Activated T-cell treated with anti-CD3 and anti-CD28 coated beads for 1 hour (primary cell): ENCODE measurements at regions not wholly inside any gene's neighbourhood (a gene's known extent, or its start where the extent isn't known, plus 50 kb on each side); places are given as distances from the start of the nearest gene placed in this dataset.
"Not testable (repeated sequence)": the region's sequence is repeated elsewhere in the genome, so short reads cannot be mapped to it uniquely, and the experiment has no call there.

Source experiments
- DNase-seq: peaks from one replicate; pipeline ENCODE4 v3.0.0-alpha.2; 2020; ENCODE audit warnings: low read depth

DNA sequence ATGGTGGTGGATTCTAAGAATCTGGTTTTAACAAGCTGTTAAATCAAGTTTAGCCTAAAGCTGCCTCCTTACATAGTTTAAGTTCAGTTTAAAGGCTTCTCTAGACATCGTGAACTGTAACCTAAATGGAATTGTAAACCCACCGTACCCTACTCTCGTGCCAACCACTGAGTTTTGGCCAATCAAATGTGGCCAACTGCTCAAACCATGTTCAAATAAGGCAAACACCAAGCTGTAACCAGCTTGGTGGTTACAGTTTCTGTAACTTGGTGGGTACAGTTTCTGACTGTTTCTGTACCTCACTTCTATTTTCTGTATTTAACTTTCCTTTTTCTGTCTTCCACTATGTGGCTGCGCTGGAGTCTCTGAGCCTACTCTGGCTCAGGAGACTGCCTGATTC lies 131.9 kb upstream of the DDHD1 start:
- no peak for DNase-seq

DNA sequence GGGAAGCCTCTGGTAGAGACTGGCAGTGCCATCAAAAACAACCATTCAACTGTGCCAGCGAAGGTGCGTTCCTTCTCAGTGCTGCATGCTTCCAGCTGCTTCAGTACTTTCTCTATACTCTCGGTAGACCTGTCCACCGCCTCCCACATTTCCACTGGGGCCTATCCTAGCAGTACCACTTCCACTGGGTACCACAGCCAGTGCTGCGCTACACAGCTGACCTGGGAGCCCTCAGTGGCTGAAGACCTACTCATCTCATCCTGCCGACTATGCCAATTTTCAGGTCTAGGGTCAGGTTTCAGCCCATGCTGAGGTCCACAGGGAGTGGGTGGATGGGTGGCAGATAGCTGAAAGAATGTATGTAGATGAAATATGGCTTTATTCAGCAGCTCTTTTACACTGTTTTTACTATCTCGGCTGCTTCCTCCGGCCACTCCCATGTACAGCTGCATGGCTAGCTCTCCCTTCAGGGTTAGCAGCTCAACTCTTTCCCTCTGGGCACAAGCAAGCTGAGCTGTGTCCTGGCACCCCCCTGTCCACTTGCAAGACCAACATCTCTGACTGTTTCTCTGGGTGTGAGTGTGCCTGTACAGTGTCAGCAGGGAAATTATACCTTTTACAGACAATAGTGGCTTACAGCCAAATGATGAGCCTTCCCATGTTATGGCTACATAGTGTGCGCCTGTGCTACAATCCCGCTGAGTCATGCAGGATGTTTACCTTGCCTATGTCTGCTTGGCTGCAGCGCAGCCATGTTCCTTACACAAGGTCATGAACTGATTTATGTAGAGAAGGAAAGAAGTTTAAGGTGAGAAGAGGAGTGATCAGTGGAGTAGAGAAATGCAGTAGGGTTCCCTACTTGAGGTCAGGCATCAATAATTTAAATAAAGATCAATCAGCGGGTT lies 125.7 kb upstream of the DDHD1 start:
- no peak for DNase-seq

DNA sequence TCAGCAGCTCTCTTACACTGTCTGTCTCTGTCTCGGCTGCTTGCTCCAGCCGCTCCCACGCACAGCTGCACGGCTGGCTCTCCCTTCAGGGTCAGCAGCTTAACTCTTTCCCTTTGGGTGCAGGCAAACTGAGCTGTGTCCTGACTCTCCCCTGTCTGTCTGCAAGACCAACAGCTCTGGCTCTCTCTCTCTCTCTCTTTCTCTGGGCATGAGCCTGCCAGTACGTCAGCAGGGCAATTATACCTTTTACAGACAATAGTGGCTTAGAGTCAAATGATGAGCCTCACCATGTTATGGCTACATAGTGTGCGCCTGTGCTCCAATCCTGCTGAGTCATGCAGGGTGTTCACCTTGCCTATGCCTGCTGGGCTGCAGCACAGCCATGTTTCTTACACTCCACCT lies 120.5 kb upstream of the DDHD1 start:
- no peak for DNase-seq

DNA sequence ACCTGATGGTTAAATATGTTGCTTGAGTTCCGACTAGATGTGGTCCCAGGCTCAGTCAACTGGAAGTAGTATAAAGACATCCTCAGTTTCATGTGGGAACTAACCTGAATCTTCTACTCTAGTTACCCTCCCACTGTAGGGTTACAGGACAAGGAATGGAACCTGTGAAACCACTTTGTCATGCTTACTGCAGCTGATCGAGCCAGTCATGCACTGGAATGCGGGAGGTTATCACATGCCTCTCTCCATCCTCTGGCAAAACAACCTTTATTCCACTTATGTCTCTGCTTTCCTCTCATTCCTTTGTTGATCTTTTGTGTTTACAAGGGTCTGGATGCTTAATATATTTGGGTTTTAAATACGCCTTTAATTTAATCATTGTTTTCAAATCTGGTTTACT lies 111.9 kb upstream of the DDHD1 start:
- DNase-seq = no peak

DNA sequence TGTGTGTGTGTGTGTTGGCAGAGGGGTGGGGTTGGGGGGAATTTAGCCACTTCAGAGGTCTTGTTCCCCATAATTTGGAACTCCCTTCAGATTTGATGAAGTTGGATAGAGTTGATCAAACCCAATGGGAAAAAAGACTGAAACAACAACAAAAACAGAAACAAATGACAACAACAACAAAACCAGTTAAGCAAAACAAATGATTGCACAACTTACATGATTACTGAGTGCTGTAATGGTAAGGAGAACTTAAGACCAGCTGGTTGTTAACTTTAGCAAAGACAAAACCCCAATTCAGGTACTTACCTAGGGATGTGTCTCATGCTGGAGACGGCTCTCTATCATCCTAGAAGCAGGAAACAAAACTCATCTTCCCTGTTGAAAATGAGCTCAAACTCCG lies 107.8 kb upstream of the DDHD1 start:
- DNase-seq = no peak

DNA sequence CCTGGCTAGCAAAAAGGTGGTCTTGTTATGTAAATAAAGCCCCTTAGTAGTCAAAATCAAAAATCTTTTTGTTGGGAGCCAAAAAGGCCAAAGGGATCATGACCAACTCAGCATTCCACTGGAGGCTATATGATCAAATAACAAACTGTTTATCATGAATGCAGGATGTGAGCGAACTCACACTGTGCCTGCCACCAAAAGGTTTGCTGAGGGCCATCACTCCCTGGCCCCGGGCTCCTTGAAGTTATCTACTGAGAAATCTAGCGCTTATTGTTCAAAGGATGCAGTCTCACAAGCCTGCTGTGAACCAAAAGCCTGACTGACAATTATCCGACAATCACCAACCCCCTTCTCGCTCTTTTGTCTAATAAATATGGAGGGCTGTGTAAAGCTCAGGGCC lies 107.2 kb upstream of the DDHD1 start:
- DNase-seq = no peak

DNA sequence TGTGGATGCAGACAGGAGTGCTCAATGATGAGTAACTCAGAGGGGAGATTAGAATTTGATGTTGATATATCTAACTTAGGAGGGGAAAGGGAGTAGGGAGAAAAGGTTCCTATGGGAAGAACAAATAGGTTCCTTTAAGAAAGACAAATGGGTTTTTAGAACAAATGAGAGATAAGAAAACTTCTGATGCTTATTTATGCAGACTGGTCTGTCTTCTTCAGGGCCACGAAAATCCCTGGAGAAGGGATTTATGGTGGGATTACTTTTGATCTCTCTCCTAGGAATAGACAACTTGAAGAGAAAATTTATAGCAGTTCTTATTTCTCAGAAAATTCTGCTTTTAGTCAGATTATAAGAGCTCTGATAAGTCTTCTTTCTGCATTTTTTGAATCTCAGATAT lies 99.0 kb upstream of the DDHD1 start:
- no peak for DNase-seq

DNA sequence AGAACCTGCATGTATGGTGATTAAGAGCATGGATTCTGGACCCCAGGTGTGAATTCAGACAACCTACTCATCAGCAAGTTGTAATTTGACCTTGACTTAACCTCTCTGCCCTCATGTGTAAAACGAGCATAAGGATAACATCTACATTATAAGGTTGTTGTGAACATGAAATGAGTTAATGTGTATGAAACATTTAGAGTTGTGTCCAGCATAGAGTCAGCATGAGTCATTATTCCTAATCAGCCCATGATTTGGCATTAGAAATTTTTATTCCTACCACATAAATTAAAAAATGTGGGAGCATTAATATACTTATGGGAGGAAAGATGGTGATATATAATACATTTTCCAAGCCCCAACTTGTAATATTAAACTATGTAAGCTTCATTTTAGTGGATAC lies 95.9 kb upstream of the DDHD1 start:
- DNase-seq = no peak

DNA sequence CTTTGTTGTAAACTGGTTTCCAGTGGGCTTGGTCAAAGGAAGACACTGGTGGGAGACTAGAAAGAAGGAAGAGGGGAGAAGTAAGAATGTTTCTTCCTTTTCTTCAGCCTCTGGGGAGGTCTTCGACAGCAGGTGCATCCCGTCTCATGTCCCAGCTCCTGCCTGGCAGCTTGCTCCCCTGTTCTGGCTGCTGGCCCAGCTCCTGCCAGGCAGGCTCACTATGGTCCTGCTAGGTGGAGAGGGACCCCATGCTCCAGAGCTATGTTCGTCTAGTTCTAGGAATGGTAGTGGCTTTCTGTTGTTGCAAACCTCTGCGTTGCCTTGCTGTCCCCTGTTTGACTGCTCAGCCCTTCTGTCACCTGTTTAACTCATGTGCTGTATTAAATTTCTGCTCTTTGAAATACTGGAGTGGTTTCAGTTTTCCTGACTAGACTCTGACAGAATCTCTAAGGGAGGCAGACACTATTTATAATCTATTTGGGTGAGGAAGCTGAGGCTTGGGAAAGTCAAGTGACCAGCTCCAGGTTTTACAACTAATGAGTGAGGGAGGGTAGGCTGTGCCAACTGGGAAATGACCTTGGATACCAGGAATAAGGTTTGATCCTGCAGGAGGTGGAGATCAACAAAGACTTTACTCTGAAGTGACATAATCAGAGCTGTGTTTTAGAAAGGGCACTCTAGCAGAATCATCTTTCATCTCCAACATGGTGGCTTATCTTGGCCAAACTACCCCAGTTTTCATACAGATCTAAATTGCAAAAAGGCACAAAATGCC lies 94.7 kb upstream of the DDHD1 start:
- DNase-seq = no peak

DNA sequence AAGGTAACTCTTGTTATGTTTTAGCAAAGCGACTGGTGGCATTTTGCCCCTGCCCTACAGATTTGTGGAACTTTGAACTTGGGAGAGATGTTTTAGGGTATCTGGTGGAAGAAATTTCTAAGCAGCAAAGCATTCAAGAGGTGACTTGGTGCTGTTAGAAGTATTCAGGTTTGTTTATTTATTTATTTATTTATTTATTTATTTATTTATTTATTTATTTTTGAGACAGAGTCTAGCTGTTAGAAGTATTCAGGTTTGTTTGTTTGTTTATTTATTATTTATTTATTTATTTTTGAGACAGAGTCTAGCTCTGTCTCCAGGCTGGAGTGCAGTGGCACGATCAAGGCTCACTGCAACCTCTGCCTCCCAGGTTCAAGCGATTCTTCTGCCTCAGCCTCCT lies 89.8 kb upstream of the DDHD1 start:
- not testable (repeated sequence) for DNase-seq

DNA sequence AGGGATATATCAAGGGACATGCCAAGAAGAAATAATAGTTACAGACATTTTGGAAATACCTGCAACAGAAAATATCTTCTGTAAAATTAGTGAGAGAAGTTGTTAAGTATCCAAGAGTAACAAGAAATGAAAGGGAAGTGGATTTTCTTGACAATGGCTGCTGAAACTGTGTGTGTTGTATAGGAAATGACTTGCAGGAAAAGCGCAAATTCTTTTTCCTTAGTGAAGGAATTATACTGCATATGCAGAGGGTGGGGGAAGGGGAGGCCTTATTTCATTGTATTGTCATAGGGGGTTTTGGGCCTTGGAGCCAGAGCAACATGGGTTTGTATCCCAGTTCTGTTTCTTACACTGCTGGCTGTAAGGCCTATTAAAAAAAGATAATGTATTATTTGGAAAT lies 84.4 kb upstream of the DDHD1 start:
- DNase-seq = no peak

DNA sequence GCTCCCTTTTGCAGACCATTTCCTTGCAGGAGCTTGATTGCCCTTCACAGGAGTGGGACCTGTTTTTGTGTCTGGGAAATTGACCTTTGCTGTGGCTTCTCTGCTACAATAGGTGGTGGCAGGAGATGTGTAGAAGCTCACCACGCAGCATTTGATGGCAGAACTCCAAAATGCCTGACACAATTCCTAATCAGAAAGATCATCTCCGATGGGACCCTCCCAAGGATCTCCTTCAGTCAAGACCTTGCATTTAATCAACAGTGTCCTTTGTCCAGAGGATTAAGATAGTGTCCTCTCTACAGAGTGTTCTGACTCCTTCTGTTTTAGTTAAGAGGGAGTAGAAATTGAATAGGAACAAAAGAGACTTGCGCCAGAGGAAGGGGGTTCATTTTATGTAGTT lies 83.6 kb upstream of the DDHD1 start:
- DNase-seq = no peak

DNA sequence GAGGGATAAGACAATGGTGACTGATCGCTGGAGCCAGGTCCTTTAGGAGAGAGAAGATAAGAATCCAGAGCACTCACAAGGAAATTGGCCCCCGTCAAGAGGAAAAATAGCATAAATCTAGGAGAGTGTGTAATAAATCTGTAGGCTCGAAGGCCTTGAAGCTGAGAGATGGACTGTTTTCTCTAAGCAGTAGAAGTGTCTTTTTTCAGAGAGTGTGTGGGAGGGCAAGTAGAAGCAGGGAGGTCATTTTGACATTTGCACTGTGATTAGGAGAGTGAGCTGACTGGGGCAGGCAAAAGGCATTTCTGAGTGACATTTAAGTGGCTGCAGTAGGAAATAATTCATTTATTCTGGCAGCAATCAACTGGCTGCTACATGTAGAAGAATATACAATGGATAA lies 78.0 kb upstream of the DDHD1 start:
- DNase-seq = no peak

DNA sequence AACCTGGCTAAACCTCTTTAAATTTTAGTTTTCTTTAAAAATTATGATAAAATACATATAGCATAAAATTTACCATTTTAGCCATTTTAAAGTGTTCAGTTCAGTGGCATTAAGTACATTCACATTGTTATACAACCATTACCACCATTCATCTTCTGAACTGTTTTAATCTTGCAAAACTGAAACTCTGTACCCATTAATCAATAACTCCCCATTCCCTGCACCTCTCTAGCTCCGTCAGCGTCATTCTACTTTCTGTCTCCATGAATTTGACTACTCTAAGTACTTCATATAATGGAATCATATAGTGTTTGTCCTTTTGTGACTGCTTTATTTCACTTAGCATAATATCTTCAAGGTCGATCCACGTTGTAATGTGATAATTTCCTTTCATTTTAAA lies 75.8 kb upstream of the DDHD1 start:
- no peak for DNase-seq

DNA sequence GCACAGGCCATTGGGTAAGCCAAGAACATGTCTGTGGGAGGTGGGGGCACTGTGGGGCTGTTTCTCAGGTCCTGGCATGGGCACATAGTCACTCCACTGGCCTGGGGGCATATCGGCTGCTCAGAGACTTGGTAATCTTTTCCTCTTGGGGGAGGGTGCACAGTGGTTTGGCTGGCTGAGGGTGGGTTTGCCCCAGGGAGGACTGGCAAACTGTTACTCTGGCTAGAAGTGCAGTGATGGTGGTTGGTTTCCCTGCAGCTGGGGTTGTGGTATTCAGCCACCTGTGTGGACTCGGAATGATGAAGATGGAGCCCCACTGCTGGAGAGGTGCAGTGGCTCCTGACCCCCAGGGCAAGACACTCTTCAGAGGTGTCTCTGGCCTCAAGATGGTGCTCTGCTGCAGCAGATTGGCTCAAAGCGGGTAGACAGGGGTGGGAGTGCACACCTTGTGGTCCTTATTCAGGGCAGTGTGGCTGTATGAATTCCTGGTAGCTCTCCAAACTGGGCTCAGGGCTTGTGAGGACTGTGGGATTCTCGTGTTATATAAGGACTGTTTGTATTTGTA lies 74.1 kb upstream of the DDHD1 start:
- no peak for DNase-seq

DNA sequence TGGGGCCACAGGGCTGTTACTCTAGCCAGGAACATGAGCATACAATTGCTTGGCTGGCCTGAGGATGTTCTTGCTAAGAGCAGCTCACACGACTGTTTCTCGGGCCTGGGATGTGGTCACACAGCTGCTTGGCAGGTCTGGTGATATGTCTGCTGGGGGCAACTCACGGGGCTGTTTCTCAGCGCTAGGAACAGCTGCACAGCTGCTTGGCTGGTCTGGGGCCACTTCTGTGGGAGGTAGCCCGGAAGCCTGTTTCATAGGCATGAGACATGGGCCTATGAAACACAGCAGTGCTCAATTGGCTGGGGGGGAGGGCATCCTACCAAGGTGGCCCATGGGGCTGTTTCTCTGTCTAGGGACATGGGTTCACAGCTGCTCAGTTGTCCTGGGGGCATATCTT lies 73.4 kb upstream of the DDHD1 start:
- DNase-seq = no peak

DNA sequence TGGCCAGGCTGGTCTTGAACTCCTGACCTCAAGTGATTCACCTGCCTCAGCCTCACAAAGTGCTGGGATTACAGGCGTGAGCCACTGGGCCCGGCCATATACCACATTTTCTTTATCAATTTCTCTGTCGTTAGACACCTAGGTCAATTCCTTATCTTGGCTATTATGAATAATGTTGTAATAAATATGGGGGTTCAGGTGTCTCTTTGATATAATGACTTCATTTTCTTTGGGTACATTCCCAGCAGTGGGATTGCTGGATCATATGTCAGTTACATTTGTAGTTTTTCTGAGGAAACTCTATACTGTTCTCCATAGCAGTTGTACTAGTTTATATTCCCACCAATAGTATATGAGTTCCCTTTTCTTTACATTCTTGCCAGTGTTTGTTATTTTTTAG lies 67.8 kb upstream of the DDHD1 start:
- no peak for DNase-seq

DNA sequence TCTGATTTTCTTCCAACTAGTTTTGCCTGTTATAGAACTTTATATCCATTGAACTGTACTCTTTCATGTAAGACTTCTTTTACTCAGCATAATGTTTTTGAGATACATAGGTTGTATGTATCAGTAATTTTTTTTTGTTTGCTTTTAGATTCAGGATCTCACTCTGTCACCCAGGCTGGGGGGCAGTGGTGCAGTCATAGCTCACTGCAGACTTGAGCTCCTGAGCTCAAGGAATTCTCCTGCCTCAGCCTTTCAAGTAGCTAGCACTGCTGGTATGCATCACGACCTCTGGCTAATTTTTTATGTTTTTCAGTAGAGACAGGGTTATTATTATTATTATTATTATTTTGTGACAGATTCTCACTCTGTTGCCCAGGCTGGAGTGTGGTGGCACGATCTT lies 65.0 kb upstream of the DDHD1 start:
- no peak for DNase-seq

DNA sequence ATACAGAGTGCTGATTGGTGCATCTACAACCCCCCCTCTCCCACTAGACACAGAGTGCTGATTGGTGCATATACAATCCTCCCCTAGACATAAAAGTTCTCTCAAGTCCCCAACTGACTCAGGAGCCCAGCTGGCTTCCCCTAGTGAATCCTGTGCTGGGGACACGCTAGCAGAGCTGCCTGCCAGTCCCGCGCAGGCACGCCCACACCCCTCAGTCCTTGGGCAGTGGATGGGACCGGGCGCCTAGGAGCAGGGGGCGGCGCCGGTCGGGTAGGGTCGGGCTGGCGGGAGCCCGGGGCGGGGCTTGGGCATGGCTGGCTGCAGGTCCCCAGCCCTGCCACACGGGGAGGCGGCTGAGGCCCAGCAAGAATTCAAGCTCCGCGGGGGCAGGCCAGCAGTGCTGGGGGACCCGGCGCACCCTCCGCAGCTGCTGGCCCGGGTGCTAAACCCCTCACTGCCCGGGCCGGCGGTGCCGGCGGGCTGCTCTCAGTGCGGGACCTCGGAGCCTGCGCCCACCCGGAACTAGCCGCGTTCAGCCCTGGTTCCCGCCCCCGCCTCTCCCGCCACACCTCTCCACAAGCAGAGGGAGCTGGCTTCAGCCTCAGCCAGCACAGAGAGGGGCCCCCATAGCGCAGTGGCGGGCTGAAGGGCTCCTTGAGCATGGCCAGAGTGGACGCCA lies 64.3 kb upstream of the DDHD1 start:
- DNase-seq = peak; percentile 47

DNA sequence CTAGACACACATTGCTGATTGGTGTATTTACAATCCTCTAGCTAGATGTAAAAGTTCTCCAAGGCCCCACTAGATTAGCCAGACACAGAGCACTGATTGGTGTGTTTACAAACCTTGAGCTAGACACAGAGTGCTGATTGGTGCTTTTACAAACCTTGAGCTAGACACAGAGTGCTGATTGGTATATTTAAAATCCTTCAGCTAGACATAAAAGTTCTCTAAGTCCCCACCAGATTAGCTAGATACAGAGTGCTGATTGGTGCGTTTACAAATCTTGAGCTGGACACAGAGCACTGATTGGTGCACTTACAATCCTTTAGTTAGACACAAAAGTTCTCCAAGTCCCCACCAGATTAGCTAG lies 63.8 kb upstream of the DDHD1 start:
- DNase-seq = not testable (repeated sequence)

DNA sequence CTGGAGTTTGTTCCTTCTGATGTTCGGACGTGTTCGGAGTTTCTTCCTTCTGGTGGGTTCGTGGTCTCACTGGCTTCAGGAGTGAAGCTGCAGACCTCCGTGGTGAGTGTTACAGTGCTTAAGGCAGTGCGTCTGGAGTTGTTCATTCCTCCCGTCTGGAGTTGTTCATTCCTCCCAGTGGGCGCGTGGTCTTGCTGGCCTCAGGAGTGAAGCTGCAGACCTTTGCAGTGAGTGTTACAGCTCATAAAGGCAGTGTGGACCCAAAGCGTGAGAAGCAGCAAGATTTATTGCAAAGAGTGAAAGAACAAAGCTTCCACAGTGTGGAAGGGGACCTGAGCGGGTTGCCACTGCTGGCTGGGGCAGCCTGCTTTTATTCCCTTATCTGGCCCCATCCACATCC lies 63.4 kb upstream of the DDHD1 start:
- DNase-seq = not testable (repeated sequence)

DNA sequence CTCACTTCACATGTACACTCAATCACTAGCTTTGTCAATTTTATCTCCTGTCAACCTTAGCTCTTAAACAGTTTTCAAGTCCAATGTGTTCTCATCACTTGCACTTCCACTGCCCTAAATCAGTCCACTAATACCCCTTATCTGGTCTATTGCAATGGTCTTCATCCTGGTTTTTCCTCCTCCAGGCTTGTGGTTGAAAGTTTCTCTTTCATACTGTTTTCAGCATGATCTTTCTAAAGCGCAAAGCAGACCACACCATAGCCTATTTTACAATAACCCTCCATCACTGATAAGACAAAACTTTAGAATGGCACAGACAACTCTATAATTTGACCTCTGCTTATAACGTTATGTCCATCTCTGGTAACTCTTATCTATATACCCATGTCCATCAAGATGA lies 62.0 kb upstream of the DDHD1 start:
- no peak for DNase-seq

DNA sequence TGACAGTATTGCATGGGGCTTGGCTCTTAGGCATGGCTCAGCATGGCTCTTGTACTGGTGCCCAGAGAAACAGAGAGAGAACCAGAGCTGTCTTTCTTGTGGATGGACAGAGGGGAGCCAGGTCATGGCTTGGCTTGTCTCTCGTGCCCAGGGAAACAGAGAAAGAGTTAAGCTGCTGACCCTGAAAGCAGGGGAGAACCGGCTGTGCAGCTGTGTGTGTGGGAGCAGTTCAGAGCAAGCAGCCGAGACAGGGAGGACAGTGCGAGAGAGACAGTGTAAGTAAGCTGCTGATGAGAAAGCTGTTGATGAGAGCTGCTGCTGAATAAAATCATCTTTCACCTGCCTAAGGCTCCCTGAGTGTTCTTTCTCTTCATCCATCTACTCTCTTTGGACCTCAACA lies 61.3 kb upstream of the DDHD1 start:
- DNase-seq = no peak
